ENCODE measurements at regions not wholly inside any gene's neighbourhood (a gene's known extent, or its start where the extent isn't known, plus 50 kb on each side); places are given as distances from the start of the nearest gene placed in this dataset.

GRCh38 chr2:120677696-120678247, 57.9 kb upstream of the GLI2 start:
- Histone ChIP-seq H3K4me3 (ENCODE audit: low read depth, low read length) (no peak overlapping the region), H3K36me3 (replicated peaks) (no peaks in the 10 kb centered on the region), H3K27ac (no peak overlapping the region), H3K27me3 (replicated peaks) (no peaks in the 10 kb centered on the region)
- TF ChIP-seq CTCF (IDR thresholded peaks at IDR 0.05; ENCODE audit: low read depth, low read length, missing control alignments): no peak
- DNase-seq: no peak
- in situ Hi-C loops (cut with HindIII; ENCODE audit: low pct_ligation_motif_present, low sequenced_read_pairs): no loop called here

GRCh38 chr2:120678251-120678650, 57.4 kb upstream of the GLI2 start:
- H3K36me3 ChIP-seq (replicated peaks): no peaks in the 10 kb centered on the region
- no peak overlapping the region for H3K4me3 ChIP-seq (ENCODE audit: low read depth, low read length)
- no peak for TF ChIP-seq CTCF (IDR thresholded peaks at IDR 0.05; ENCODE audit: low read depth, low read length, missing control alignments)
- no peaks in the 10 kb centered on the region for H3K27me3 ChIP-seq (replicated peaks)
- in situ Hi-C loops (cut with HindIII; ENCODE audit: low pct_ligation_motif_present, low sequenced_read_pairs): no loop called here
- no peak for DNase-seq
- H3K27ac ChIP-seq: no peak overlapping the region

GRCh38 chr2:120678926-120679325, 56.7 kb upstream of the GLI2 start:
- Histone ChIP-seq H3K27me3 (replicated peaks) (no peaks in the 10 kb centered on the region), H3K36me3 (replicated peaks) (no peaks in the 10 kb centered on the region), H3K27ac (no peak overlapping the region), H3K4me3 (ENCODE audit: low read depth, low read length) (no peak overlapping the region)
- in situ Hi-C loops (cut with HindIII; ENCODE audit: low pct_ligation_motif_present, low sequenced_read_pairs): no loop called here
- DNase-seq: no peak
- TF ChIP-seq CTCF (IDR thresholded peaks at IDR 0.05; ENCODE audit: low read depth, low read length, missing control alignments): no peak

- no peaks in the 10 kb centered on the region for H3K36me3 ChIP-seq (replicated peaks)
- in situ Hi-C loops (cut with HindIII; ENCODE audit: low pct_ligation_motif_present, low sequenced_read_pairs): no loop called here
- DNase-seq: no peak
- no peak overlapping the region for H3K27ac ChIP-seq
- TF ChIP-seq CTCF (IDR thresholded peaks at IDR 0.05; ENCODE audit: low read depth, low read length, missing control alignments): no peak
- H3K4me3 ChIP-seq (ENCODE audit: low read depth, low read length): no peak overlapping the region
- H3K27me3 ChIP-seq (replicated peaks): no peaks in the 10 kb centered on the region
Observed at GRCh38 chr2:120679526-120679925, 56.1 kb upstream of the GLI2 start.

GRCh38 chr2:120680136-120680761, 55.4 kb upstream of the GLI2 start:
- H3K27ac ChIP-seq: no peak overlapping the region
- H3K27me3 ChIP-seq (replicated peaks): no peaks in the 10 kb centered on the region
- peak; percentile 73 for TF ChIP-seq CTCF (IDR thresholded peaks at IDR 0.05; ENCODE audit: low read depth, low read length, missing control alignments)
- in situ Hi-C loops (cut with HindIII; ENCODE audit: low pct_ligation_motif_present, low sequenced_read_pairs): no loop called here
- no peaks in the 10 kb centered on the region for H3K36me3 ChIP-seq (replicated peaks)
- DNase-seq: peak; percentile 84
- H3K4me3 ChIP-seq (ENCODE audit: low read depth, low read length): no peak overlapping the region

- Histone ChIP-seq H3K4me3 (ENCODE audit: low read depth, low read length) (no peak overlapping the region), H3K27me3 (replicated peaks) (no peaks in the 10 kb centered on the region), H3K27ac (no peak overlapping the region), H3K36me3 (replicated peaks) (no peaks in the 10 kb centered on the region)
- no peak for DNase-seq
- in situ Hi-C loops (cut with HindIII; ENCODE audit: low pct_ligation_motif_present, low sequenced_read_pairs): no loop called here
- TF ChIP-seq CTCF (IDR thresholded peaks at IDR 0.05; ENCODE audit: low read depth, low read length, missing control alignments): no peak
Observed at GRCh38 chr2:120681181-120681580, 54.5 kb upstream of the GLI2 start.
